Epithelial cell of esophagus (primary cell): ENCODE measurements at regions not wholly inside any gene's neighbourhood (a gene's known extent, or its start where the extent isn't known, plus 50 kb on each side); places are given as distances from the start of the nearest gene placed in this dataset.

Source experiments
- DNase-seq: peaks from one replicate; pipeline ENCODE4 v3.0.0; 2010; ENCODE audit warnings: low read depth
- H3K4me3 ChIP-seq: 2 replicates; pipeline ENCODE4 v1.5.1; 2011; ENCODE audit warnings: mild to moderate bottlenecking, low read length, control low read depth
- TF ChIP-seq, protein P1 (sequence below): IDR thresholded peaks from 2 replicates; pipeline ENCODE4 v1.5.1; 2011; ENCODE audit warnings: low read depth, mild to moderate bottlenecking, low read length, control low read depth, inconsistent platforms; ENCODE audit not compliant: insufficient read depth; ENCODE audit errors: missing control alignments

DNA sequence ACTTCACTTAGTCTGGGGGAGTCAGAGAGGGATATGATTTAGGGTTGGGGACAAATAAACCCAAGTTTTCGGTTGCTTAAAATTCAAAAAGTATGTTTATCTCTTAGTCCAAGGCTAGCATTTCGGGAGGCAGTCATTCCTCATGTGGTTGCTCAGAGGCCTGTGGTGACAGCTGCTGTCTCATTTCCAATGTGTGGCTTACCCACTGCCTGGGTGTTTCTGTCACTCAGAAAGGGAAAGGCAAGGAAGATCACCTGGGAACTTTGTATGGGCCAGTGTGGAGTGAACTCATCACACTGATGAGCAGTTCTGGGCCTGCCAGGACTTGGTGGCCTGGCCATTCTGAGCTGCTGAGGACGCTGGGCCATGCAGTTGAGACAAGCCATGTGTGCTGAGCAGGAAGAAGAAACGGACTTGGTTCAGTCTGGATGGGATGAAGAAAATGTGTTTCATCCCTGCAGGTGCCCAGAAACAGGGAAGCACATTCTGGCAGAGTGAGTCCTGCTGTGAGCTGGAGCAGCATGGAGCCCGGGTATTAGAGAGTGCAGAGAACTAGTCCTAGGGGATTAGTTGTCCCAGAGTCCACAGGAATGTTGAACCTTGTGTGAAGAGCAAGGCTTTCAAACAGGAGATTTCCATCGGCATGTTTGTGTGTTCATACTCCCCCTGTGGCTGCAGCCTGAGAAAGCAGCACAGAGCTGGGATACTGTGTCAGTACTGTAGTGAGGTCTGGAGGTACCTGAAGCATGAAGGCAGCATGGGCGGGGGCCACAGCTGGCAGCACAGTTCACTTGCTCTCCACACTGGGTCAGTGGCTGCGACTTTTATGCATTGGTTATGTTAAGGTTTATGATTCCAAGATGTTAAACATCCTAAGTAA, 211.1 kb upstream of the IGFBP3 start:
- TF ChIP-seq, protein P1, sequence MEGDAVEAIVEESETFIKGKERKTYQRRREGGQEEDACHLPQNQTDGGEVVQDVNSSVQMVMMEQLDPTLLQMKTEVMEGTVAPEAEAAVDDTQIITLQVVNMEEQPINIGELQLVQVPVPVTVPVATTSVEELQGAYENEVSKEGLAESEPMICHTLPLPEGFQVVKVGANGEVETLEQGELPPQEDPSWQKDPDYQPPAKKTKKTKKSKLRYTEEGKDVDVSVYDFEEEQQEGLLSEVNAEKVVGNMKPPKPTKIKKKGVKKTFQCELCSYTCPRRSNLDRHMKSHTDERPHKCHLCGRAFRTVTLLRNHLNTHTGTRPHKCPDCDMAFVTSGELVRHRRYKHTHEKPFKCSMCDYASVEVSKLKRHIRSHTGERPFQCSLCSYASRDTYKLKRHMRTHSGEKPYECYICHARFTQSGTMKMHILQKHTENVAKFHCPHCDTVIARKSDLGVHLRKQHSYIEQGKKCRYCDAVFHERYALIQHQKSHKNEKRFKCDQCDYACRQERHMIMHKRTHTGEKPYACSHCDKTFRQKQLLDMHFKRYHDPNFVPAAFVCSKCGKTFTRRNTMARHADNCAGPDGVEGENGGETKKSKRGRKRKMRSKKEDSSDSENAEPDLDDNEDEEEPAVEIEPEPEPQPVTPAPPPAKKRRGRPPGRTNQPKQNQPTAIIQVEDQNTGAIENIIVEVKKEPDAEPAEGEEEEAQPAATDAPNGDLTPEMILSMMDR, result peak; percentile 29
- DNase-seq, result peak; percentile 69
- no peak overlapping the region for H3K4me3 ChIP-seq

DNA sequence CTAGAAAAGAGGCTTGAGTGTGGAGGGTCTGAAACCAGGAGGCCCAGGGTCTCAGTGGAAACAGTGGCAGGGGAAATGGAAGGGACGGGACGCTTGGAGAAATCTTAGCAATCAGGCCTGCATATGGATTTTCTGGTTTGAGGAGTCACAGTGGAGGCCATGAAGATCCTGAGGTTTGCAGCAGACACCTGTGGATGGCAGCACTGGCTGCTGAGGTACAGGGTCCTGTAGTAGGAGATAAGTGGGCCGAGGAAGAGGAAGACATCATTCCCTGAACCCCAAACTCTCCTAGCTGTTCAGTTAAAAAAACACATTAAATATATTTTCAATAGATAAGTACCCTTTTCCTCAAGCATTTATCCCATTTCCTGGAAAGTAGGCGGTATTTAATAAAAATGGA, 208.8 kb upstream of the IGFBP3 start:
- no peak for DNase-seq
- H3K4me3 ChIP-seq, result no peak overlapping the region
- TF ChIP-seq, protein P1, result no peak

DNA sequence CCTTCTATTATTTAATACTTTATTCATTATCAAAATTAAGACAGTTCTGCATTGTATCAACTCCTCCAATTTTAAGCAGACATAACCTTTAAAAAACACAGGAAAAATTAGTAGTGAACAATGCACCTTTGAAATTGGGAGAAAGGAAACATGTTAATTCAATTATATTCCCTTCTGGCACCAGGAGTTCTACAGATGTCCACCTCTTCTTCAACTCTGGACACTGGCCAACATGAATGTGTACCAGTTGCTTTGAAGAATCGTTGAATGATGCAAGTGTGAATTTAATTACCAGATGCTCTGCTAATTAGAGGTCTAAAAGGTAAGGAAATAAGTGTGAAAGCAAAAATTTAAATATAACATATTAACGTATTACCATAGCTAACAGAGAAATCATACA, 206.7 kb upstream of the IGFBP3 start:
- no peak overlapping the region for H3K4me3 ChIP-seq
- no peak for DNase-seq
- TF ChIP-seq, protein P1, result no peak

DNA sequence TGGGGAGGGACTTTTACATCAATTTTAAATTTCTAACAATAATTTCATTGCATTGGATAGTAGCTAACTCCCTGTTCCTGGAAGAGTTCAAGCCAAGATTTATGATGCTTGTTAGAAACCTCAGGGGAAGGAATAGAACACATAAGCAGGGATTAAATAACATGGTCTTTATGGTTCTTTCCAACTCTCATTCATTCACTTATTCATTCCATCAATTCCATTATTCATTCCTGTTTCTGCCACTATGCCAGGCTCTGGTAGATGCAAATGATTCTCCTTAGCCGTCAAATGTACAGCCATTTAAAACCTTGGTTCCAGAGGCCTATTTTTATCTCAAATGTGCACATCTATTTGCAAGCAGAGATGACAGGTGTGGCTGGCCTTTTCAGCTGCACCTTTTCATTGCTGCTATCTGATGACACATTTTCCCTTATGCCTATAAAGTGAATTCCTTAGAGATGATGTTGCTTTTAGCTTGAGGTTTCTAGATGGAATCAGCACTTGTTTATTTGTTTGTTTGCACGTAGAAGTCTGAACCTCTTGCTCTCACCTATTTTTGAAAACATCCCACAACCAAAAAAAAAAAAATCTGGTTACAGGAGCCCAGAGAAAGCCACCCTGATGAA, 205.7 kb upstream of the IGFBP3 start:
- H3K4me3 ChIP-seq, result no peak overlapping the region
- peak; percentile 56 for DNase-seq
- TF ChIP-seq, protein P1, result no peak

DNA sequence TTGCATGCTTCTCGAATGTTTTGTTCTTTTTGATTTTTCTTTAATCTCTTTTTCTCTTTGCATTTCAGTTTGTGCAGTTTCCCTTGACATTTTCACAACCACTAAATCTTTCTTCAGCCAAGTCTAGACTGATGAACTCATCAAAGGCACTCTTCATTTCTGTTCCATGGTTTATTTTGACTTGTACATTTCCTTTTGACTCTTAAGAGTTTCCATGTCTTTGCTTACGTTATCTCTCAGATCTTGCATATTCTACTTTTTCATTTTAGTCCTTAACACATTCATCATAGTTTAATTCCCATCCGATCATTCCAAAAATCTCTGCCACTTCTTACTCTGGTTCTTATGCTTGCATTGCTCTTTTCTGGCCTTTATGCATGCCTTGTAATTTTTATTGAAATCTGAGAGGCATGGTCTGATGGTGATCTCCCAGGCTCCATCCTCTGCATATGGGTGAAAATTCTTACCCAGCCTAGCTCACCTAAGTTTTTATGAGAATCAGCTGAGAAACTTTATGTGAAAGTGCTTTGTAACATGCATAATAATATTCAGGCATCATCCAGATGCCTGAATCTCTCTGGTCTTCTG, 202.8 kb upstream of the IGFBP3 start:
- DNase-seq, result no peak
- no peak overlapping the region for H3K4me3 ChIP-seq
- TF ChIP-seq, protein P1, result no peak

DNA sequence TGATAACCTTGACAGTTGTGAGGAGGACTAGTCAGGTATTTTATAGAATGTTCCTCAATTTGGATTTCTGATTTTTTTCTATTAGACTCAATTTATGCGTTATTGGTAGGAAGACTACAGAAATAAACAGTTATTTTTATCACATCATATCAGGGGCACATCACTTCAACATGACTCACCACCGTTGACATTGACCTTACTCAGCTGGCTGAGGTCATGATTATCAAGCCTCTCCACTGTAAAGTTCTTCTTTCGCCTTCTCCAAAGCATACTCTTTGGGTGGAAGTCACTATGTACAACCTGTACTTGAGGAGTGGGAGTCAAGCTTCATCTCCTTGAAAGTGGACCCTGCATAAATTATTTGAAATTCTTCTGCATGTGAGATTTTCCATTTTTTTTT, 194.3 kb upstream of the IGFBP3 start:
- H3K4me3 ChIP-seq, result no peak overlapping the region
- DNase-seq, result no peak
- TF ChIP-seq, protein P1, result no peak
